AG04450 (cell line): ENCODE measurements at regions not wholly inside any gene's neighbourhood (a gene's known extent, or its start where the extent isn't known, plus 50 kb on each side); places are given as distances from the start of the nearest gene placed in this dataset.

ENCODE experiments used
- CTCF ChIA-PET: fragments of 300-600, 350-600 bp; formaldehyde crosslinking; extraction: SDS; loops from one replicate; lab custom pipeline; 2022; ENCODE audit warnings: antibody characterized with exemption, inconsistent platforms; lab: Charles Lee
- POLR2A ChIA-PET: fragments of 350-600 bp; formaldehyde crosslinking; extraction: SDS; loops from one replicate; lab custom pipeline; 2021; ENCODE audit warnings: antibody characterized with exemption, inconsistent platforms; lab: Yijun Ruan, JAX
- DNase-seq: peaks from one replicate; pipeline ENCODE4 v3.0.0-alpha.2; 2011; ENCODE audit warnings: low read depth, low spot score
- H3K27ac ChIP-seq: one replicate; pipeline ENCODE4 v1.5.1; 2012; ENCODE audit warnings: low read depth, low read length, control low read depth
- H3K27me3 ChIP-seq: one replicate; pipeline ENCODE4 v1.6.0; 2012; ENCODE audit warnings: low read length; ENCODE audit not compliant: control insufficient read depth, insufficient read depth
- H3K4me3 ChIP-seq: 2 replicates; pipeline ENCODE4 v1.5.1; 2011; ENCODE audit warnings: mild to moderate bottlenecking, low read depth, low read length, control low read depth
- H3K9me3 ChIP-seq: 2 replicates; pipeline ENCODE4 v1.5.1; 2012; ENCODE audit warnings: low read length; ENCODE audit not compliant: control insufficient read depth, insufficient read depth
- CTCF ChIP-seq: IDR thresholded peaks from 2 replicates; pipeline ENCODE4 v1.5.1; 2011; ENCODE audit warnings: low read depth, low read length, control low read depth, inconsistent platforms

GRCh38 chr3:150255413-150255812 lies 152.7 kb upstream of the TSC22D2 start:
- CTCF ChIA-PET = no interaction called here
- DNase-seq = no peak

GRCh38 chr3:150254309-150254708 lies 153.8 kb upstream of the TSC22D2 start:
- ChIA-PET POLR2A (interaction anchor here (1.3 kb wide), 1 partner anchor 12 kb away, joined by 4 read pairs; no protein-coding TSS in a partner anchor), CTCF (interaction anchor here (0.7 to 1.5 kb wide), 2 partner anchors 11 to 241 kb away, joined by 3 to 4 read pairs; no protein-coding TSS in a partner anchor)
- DNase-seq = no peak

More at GRCh38 chr3:150255413-150255812, 152.7 kb upstream of the TSC22D2 start:
- POLR2A ChIA-PET = interaction anchor here (1.3 kb wide), 1 partner anchor 13 kb away, joined by 4 read pairs; no protein-coding TSS in a partner anchor
- Histone ChIP-seq H3K4me3 (no peak overlapping the region), H3K9me3 (no peaks in the 10 kb centered on the region), H3K27me3 (no peaks in the 10 kb centered on the region), H3K27ac (no peak overlapping the region)
- TF ChIP-seq CTCF = no peak

DNA sequence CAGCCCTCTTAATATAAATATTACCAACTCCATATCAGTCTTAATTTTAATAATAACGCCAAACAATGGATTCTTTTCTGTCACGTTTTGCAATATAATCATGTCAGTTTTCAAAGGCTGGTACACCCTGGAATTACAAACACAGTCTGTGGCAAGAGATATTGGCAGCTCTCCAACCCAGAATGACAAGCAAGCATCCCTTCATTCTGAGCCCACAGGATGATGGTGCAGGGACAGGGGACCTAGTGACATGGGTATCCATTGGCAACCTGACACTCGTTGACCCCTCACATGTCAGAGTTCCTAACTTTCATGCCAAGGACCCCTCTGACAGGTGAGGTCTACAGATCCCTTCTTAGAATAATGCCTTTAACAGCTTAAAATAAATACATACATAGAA lies 154.5 kb upstream of the TSC22D2 start:
- CTCF ChIA-PET = interaction anchor here (1.5 kb wide), 1 partner anchor 242 kb away, joined by 4 read pairs; no protein-coding TSS in a partner anchor

More at GRCh38 chr3:150254309-150254708, 153.8 kb upstream of the TSC22D2 start:
- H3K27me3 ChIP-seq = no peaks in the 10 kb centered on the region
- H3K9me3 ChIP-seq = no peaks in the 10 kb centered on the region
- H3K27ac ChIP-seq = no peak overlapping the region
- no peak for TF ChIP-seq CTCF
- H3K4me3 ChIP-seq = no peak overlapping the region

DNA sequence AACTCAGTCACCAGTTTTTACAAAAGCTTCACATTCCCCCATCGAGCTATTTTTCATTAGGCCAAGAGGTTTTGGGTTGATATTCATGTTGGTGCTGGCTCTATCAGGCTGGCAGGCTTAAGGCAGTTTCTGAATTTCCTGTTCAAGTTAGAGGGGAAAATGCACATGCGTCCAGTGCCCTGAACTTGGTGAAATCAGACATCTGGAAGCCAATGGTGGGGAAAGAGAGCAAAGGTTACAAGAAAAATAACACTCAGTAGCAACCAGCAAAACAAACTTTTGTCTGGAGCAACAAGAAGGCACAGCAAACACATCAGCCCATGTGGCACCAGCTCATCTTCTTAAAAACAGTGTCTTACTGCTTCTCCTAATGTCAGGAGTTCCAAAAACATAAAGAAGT lies 155.6 kb upstream of the TSC22D2 start:
- POLR2A ChIA-PET = interaction anchor here (0.7 kb wide), 1 partner anchor 40 kb away, joined by 3 read pairs; no protein-coding TSS in a partner anchor
- no peaks in the 10 kb centered on the region for H3K27me3 ChIP-seq
- no peak overlapping the region for H3K27ac ChIP-seq
- CTCF ChIA-PET = no interaction called here
- no peaks in the 10 kb centered on the region for H3K9me3 ChIP-seq
- no peak overlapping the region for H3K4me3 ChIP-seq
- no peak for DNase-seq
- no peak for TF ChIP-seq CTCF

More for the DNA sequence above, 154.5 kb upstream of the TSC22D2 start:
- H3K27me3 ChIP-seq = no peaks in the 10 kb centered on the region
- DNase-seq = no peak
- no peak overlapping the region for H3K4me3 ChIP-seq
- H3K9me3 ChIP-seq = no peaks in the 10 kb centered on the region
- TF ChIP-seq CTCF = no peak
- POLR2A ChIA-PET = no interaction called here
- H3K27ac ChIP-seq = no peak overlapping the region

DNA sequence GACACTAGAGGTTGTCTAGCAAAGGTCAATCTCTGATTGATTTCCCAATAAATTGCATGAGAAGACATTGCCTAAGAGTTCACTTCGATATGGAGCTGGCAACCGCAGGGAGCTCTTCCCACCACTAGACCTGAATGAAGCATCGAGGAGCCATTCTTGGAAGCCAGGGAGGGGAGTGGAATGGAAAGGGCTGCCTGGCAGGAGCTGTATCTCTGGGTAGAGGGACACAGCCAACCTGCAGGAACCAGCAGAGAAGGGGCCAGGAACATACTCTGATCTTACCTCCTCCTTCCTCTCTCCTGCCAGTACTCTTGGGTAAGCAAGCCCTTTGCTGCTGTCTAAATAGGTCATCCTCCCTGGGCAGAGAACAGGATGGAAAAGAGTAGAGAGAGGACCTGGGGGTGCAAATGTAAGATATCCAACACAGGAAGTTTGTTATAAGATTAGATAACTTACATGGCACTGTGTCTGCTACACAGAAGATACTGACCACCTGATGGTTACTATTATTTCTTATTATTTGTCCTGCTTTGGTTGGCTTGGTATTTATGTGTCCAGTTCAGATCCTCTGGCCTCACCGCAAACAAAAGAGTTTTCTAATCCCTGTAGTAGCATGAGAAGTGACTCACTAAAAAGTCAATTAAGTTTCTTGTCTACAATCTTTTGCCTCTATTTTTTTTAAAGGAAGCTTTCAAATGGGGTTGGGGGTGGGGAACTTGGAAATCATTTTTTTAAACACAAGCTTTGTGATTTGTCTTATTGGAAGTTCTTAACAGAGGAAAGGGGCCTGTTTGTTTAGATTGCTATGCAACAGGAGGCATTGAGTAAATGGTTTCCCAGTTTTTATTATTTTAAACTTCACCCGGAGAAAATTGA lies 156.7 kb upstream of the TSC22D2 start:
- CTCF ChIA-PET = no interaction called here
- Histone ChIP-seq H3K9me3 (no peaks in the 10 kb centered on the region), H3K27me3 (no peaks in the 10 kb centered on the region), H3K27ac (peak overlapping the region; percentile 33), H3K4me3 (no peak overlapping the region)
- no peak for DNase-seq
- TF ChIP-seq CTCF = no peak
- POLR2A ChIA-PET = interaction anchor here (4.2 kb wide), 1 partner anchor 157 kb away, joined by 25 read pairs; the partner anchor contains the start of gene TSC22D2
